Type B pancreatic cell (in vitro differentiated cells): ENCODE measurements at regions not wholly inside any gene's neighbourhood (a gene's known extent, or its start where the extent isn't known, plus 50 kb on each side); places are given as distances from the start of the nearest gene placed in this dataset.

Source experiments
- DNase-seq: peaks from one replicate; pipeline ENCODE4 v3.0.0; 2021; ENCODE audit warnings: mixed read lengths; ENCODE audit not compliant: unreplicated experiment; ENCODE audit errors: extremely low spot score
- H3K27ac Mint-ChIP-seq: 2 replicates; pipeline ENCODE4 v1.8.0; 2021; ENCODE audit warnings: mild to moderate bottlenecking, mixed read lengths
- H3K27me3 Mint-ChIP-seq: 2 replicates; pipeline ENCODE4 v1.8.0; 2021; ENCODE audit warnings: mixed read lengths
- H3K36me3 Mint-ChIP-seq: 2 replicates; pipeline ENCODE4 v1.8.0; 2021; ENCODE audit warnings: mixed read lengths
- H3K4me1 Mint-ChIP-seq: one replicate; pipeline ENCODE4 v1.8.0; 2021; ENCODE audit warnings: mixed read lengths; ENCODE audit not compliant: unreplicated experiment
- H3K4me3 Mint-ChIP-seq: 2 replicates; pipeline ENCODE4 v1.8.0; 2021; ENCODE audit warnings: mild to moderate bottlenecking, mixed read lengths
- H3K9me3 Mint-ChIP-seq: 2 replicates; pipeline ENCODE4 v1.8.0; 2021; ENCODE audit warnings: mixed read lengths
- CTCF ChIP-seq: fragments of 200-600 bp; sonication (generic); conservative IDR thresholded peaks from 2 replicates; pipeline ENCODE4 v1.5.0; 2021; ENCODE audit warnings: antibody characterized with exemption, mild to moderate bottlenecking

- H3K27me3 Mint-ChIP-seq = no peaks in the 10 kb centered on the region
- H3K4me1 Mint-ChIP-seq = no peaks in the 10 kb centered on the region
- no peaks in the 10 kb centered on the region for H3K36me3 Mint-ChIP-seq
- H3K4me3 Mint-ChIP-seq = no peak overlapping the region
- DNase-seq = no peak
- H3K27ac Mint-ChIP-seq = no peak overlapping the region
- H3K9me3 Mint-ChIP-seq = no peaks in the 10 kb centered on the region
- TF ChIP-seq CTCF = no peak
Observed at GRCh38 chrX:121635141-121635540, 587.7 kb downstream of the GLUD2 start.

- H3K9me3 Mint-ChIP-seq = no peaks in the 10 kb centered on the region
- H3K4me1 Mint-ChIP-seq = no peaks in the 10 kb centered on the region
- H3K27ac Mint-ChIP-seq = no peak overlapping the region
- no peak for TF ChIP-seq CTCF
- no peak overlapping the region for H3K4me3 Mint-ChIP-seq
- H3K36me3 Mint-ChIP-seq = no peaks in the 10 kb centered on the region
- no peak for DNase-seq
- H3K27me3 Mint-ChIP-seq = no peaks in the 10 kb centered on the region
Observed at GRCh38 chrX:121639781-121640180, 592.4 kb downstream of the GLUD2 start.

- DNase-seq = no peak
- no peaks in the 10 kb centered on the region for H3K27me3 Mint-ChIP-seq
Observed at GRCh38 chrX:121641560-121641959, 594.1 kb downstream of the GLUD2 start.

GRCh38 chrX:121642415-121642814 is 595.0 kb downstream of the GLUD2 start:
- no peak for DNase-seq
- Mint-ChIP-seq H3K27me3 (no peaks in the 10 kb centered on the region), H3K4me3 (no peak overlapping the region), H3K9me3 (no peaks in the 10 kb centered on the region), H3K4me1 (no peaks in the 10 kb centered on the region), H3K27ac (no peak overlapping the region), H3K36me3 (no peaks in the 10 kb centered on the region)
- no peak for TF ChIP-seq CTCF

More at GRCh38 chrX:121641560-121641959, 594.1 kb downstream of the GLUD2 start:
- no peak overlapping the region for H3K27ac Mint-ChIP-seq
- H3K9me3 Mint-ChIP-seq = no peaks in the 10 kb centered on the region
- H3K36me3 Mint-ChIP-seq = no peaks in the 10 kb centered on the region
- H3K4me3 Mint-ChIP-seq = no peak overlapping the region
- no peaks in the 10 kb centered on the region for H3K4me1 Mint-ChIP-seq
- TF ChIP-seq CTCF = no peak

- Mint-ChIP-seq H3K36me3 (no peaks in the 10 kb centered on the region), H3K4me1 (no peaks in the 10 kb centered on the region), H3K27ac (no peak overlapping the region), H3K4me3 (no peak overlapping the region), H3K27me3 (no peaks in the 10 kb centered on the region), H3K9me3 (peaks cover 4% of the 10 kb centered on the region)
- TF ChIP-seq CTCF = no peak
- no peak for DNase-seq
Observed at GRCh38 chrX:121649417-121649816, 602.0 kb downstream of the GLUD2 start.

- Mint-ChIP-seq H3K27ac (no peak overlapping the region), H3K36me3 (no peaks in the 10 kb centered on the region), H3K27me3 (no peaks in the 10 kb centered on the region), H3K4me3 (no peak overlapping the region), H3K9me3 (peaks cover 4% of the 10 kb centered on the region), H3K4me1 (no peaks in the 10 kb centered on the region)
- TF ChIP-seq CTCF = no peak
- DNase-seq = no peak
Observed at GRCh38 chrX:121655276-121655675, 607.9 kb downstream of the GLUD2 start.
